HEK293T (cell line): ENCODE measurements at regions not wholly inside any gene's neighbourhood (a gene's known extent, or its start where the extent isn't known, plus 50 kb on each side); places are given as distances from the start of the nearest gene placed in this dataset.

Experiments
- CTCF ChIA-PET: fragments of 350-600 bp; formaldehyde crosslinking; extraction: SDS; loops from one replicate; lab custom pipeline; 2021; ENCODE audit warnings: antibody characterized with exemption, inconsistent platforms; lab: Yijun Ruan, JAX
- POLR2A ChIA-PET: fragments of 350-600 bp; formaldehyde crosslinking; extraction: SDS; loops from one replicate; lab custom pipeline; 2020; ENCODE audit warnings: antibody characterized with exemption, inconsistent platforms; lab: Yijun Ruan, JAX
- DNase-seq: peaks from one replicate; pipeline ENCODE4 v3.0.0; 2012; ENCODE audit warnings: mixed read lengths; ENCODE audit errors: extremely low spot score
- ARNT ChIP-seq: fragments of 450-650 bp; IDR thresholded peaks from 2 replicates; pipeline ENCODE4 v1.6.1; 2017; ENCODE audit warnings: mild to moderate bottlenecking
- BHLHE40 ChIP-seq: fragments of 450-650 bp; IDR thresholded peaks from 2 replicates; pipeline ENCODE4 v1.6.1; 2016; ENCODE audit warnings: mild to moderate bottlenecking, moderate library complexity, borderline replicate concordance
- CTBP1 ChIP-seq: fragments of 450-650 bp; IDR thresholded peaks from 2 replicates; pipeline ENCODE4 v1.6.1; 2016; ENCODE audit warnings: borderline replicate concordance
- ELF4 ChIP-seq: fragments of 450-650 bp; IDR thresholded peaks from 2 replicates; pipeline ENCODE4 v1.6.1; 2017; ENCODE audit warnings: antibody characterized with exemption
- FOXA1 ChIP-seq: fragments of 450-650 bp; IDR thresholded peaks from 2 replicates; pipeline ENCODE4 v1.6.1; 2016; ENCODE audit warnings: mild to moderate bottlenecking
- FOXK2 ChIP-seq: fragments of 450-650 bp; IDR thresholded peaks from 2 replicates; pipeline ENCODE4 v1.6.1; 2016; ENCODE audit warnings: mild to moderate bottlenecking
- FOXM1 ChIP-seq: fragments of 450-650 bp; IDR thresholded peaks from 2 replicates; pipeline ENCODE4 v1.6.1; 2017; ENCODE audit warnings: mild to moderate bottlenecking, borderline replicate concordance
- HDGF ChIP-seq: fragments of 450-650 bp; IDR thresholded peaks from 2 replicates; pipeline ENCODE4 v1.6.1; 2017; ENCODE audit warnings: antibody characterized with exemption, borderline replicate concordance
- L3MBTL2 ChIP-seq: fragments of 450-650 bp; conservative IDR thresholded peaks from 2 replicates; pipeline ENCODE4 v1.6.1; 2016; ENCODE audit warnings: mild to moderate bottlenecking
- LEF1 ChIP-seq: fragments of 450-650 bp; IDR thresholded peaks from 2 replicates; pipeline ENCODE4 v1.6.1; 2017; ENCODE audit warnings: mild to moderate bottlenecking, borderline replicate concordance
- NFRKB ChIP-seq: fragments of 450-650 bp; IDR thresholded peaks from 2 replicates; pipeline ENCODE4 v1.6.1; 2016; ENCODE audit warnings: mild to moderate bottlenecking, moderate library complexity
- PKNOX1 ChIP-seq: fragments of 450-650 bp; IDR thresholded peaks from 2 replicates; pipeline ENCODE4 v1.6.1; 2016
- SP1 ChIP-seq: fragments of 450-650 bp; IDR thresholded peaks from 2 replicates; pipeline ENCODE4 v1.6.1; 2017
- SUZ12 ChIP-seq: fragments of 450-650 bp; IDR thresholded peaks from 2 replicates; pipeline ENCODE4 v1.6.1; 2016; ENCODE audit warnings: mild to moderate bottlenecking
- TARDBP ChIP-seq: fragments of 450-650 bp; IDR thresholded peaks from 2 replicates; pipeline ENCODE4 v1.6.1; 2016
- ZNF384 ChIP-seq: fragments of 450-650 bp; IDR thresholded peaks from 2 replicates; pipeline ENCODE4 v1.6.1; 2016

DNA sequence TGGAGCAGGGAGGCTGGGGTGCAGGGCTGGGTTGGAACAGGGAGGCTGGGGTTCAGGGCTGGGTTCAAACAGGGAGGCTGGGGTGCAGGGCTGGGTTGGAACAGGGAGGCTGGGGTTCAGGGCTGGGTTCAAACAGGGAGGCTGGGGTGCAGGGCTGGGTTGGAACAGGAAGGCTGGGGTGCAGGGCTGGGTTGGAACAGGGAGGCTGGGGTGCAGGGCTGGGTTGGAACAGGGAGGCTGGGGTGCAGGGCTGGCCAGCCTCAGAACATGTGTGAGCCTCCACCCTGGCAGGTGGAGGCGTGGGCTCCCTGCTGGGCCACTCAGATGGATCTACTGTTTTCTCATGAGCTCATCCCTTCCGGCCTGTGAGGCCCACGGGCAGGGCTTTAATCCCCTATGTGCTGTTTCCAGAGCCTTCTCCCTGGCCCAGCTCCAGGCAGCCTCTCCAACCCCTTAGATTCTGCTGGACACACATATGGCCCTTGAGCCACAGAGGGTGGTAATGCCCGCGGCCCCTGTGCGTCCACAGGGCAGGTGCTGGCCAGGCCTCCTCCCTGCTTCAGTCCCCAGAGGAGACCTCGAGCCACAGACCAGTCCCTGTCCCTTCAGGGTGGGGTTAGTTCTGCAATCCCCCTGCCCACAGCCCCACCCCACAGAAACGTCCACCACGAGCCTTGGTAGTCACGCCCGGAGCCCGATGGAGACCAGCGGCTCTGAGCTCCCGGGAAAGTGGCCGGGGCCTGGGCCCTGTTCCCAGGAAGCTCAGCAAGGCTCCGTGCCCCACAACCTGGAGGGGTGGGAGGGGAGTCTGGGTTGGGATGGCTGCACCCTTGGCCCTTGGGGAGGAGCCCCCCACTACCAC is 197.9 kb downstream of the BRD1 start:
- TF ChIP-seq LEF1 (no peak), ARNT (no peak), BHLHE40 (no peak), PKNOX1 (no peak), CTBP1 (no peak), SP1 (no peak), HDGF (no peak), FOXA1 (no peak), FOXM1 (no peak), ELF4 (no peak), TARDBP (no peak), NFRKB (no peak)
- no peak for DNase-seq
- ChIA-PET CTCF (no interaction called here), POLR2A (interaction anchor here (0.7 kb wide), 1 partner anchor 149 kb away, joined by 4 read pairs; no protein-coding TSS in a partner anchor)

DNA sequence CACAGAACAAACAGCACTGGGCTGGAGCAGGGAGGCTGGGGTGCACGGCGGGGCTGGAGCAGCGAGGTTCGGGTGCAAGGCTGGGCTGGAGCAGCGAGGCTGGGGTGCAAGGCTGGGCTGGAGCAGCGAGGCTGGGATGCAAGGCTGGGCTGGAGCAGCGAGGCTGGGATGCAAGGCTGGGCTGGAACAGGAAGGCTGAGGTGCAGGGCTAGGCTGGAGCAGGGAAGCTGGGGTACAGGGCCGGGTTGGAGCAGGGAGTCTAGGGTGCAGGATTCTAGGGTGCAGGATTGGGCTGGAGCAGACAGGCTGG is 198.5 kb downstream of the BRD1 start:
- CTCF ChIA-PET: no interaction called here
- no peak for DNase-seq
- TF ChIP-seq NFRKB (no peak), ZNF384 (no peak), ELF4 (no peak), L3MBTL2 (no peak), FOXK2 (no peak), FOXA1 (no peak), SP1 (no peak), LEF1 (no peak), FOXM1 (no peak), TARDBP (no peak), HDGF (no peak), BHLHE40 (no peak), ARNT (no peak), SUZ12 (no peak), PKNOX1 (no peak), CTBP1 (no peak)
- POLR2A ChIA-PET: no interaction called here

DNA sequence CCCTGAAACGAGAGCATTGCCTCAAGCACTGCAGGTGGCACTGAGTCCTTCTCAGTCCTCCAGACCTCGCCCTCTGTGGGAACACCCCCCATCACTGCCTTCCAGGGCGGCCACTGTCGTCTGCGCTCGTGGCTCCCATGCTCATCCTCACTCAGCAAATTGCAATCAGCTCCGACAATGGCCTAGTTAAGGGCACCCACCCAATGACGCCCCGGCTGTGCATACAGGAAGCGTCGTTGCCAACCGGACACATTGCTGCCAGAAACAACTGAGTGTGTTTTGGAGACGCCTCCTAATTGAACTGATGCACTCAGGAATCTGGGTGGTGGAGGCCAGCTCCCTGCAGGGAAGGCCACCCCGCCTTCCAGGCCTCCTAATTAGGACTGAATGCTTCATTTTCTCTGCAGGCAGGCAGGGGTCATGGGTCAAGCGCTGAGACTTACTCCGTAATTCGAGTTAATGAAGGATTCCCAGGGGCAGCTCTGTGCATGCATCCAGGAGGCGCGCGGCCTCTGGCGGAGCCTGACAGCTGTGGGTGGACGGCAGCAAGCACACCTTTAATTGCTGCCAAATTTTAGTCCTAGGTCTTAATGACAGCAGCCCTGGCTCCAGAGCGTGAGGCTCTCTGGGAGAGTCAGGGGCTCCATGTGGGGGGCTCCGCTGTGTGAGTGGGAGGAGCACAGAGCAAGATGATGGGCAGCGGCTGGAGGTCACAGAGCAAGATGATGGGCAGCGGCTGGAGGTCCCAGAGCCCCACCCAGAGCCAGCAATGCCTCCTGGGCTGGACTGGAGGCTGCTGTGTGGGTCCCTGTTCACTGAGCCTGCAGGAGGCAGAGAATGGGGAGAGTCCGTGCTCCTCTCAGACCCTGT is 199.0 kb downstream of the BRD1 start:
- TF ChIP-seq FOXK2 (no peak), BHLHE40 (no peak), SUZ12 (no peak)
- ChIA-PET CTCF (no interaction called here), POLR2A (no interaction called here)
- DNase-seq: no peak

GRCh38 chr22:49627217-49628181 is 200.2 kb downstream of the BRD1 start:
- TF ChIP-seq SP1: no peak
- TF ChIP-seq ZNF384: no peak
- TF ChIP-seq LEF1: no peak
- TF ChIP-seq SUZ12: no peak
- no peak for TF ChIP-seq NFRKB
- ChIA-PET POLR2A (no interaction called here), CTCF (interaction anchor here (0.6 kb wide), 1 partner anchor 87 kb away, joined by 3 read pairs; no protein-coding TSS in a partner anchor)

DNA sequence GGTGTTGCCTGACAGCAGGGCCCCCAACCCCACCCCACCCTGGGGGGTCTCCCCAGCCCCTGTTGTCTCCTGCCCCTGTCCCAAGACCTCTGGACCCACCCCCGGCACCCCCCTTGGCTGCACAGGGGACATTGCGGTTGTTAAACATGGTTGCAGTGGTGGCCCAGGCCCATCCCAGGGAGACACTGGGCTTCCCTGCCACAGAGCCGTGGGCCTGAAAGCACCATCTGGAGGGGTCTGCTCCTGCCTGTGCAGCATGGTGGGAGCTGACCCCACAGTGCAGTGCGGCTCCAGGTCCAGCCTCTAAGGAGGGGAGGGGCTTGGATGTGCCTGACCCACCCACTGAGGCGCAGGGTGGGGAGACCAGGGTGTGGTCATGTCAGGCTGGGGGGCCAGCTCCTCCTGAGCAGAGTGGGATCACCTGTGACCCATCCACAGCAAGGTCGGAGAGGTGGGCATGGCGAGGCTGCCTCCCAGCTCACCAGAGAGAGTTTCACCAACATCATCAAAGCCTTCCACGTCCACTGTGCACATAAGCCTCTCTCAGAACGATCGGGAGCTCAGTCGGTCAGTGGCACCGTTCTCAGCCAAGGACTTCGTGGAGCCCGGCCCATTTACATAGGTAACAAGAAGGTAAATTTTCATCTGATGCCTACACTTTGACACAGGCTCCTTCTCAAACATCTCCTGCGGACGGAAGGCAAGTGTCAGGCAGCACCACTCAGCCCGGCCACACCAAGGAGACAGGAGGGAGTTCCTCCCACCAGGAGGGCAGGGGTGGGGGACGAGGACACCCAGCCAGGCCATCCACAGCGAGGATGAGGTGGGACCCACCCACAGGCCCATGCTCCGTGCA is 201.1 kb downstream of the BRD1 start:
- DNase-seq: no peak
- POLR2A ChIA-PET: no interaction called here
- TF ChIP-seq LEF1: no peak
- TF ChIP-seq SUZ12: no peak
- no peak for TF ChIP-seq TARDBP
- no peak for TF ChIP-seq CTBP1
- TF ChIP-seq L3MBTL2: no peak
- CTCF ChIA-PET: interaction anchor here (0.6 kb wide), 2 partner anchors 66 to 86 kb away, joined by 3 read pairs; no protein-coding TSS in a partner anchor

More at GRCh38 chr22:49627217-49628181, 200.2 kb downstream of the BRD1 start:
- no peak for DNase-seq
